GM23338 (cell line): ENCODE measurements at regions not wholly inside any gene's neighbourhood (a gene's known extent, or its start where the extent isn't known, plus 50 kb on each side); places are given as distances from the start of the nearest gene placed in this dataset.

Experiments used
- ATAC-seq: fragments of 200-7000 bp; cut with Tn5 transposase; 3 replicates; pipeline ENCODE4 v1.9.1; 2020
- DNase-seq: peaks from one replicate; pipeline ENCODE4 v3.0.0-alpha.2; 2015; ENCODE audit warnings: low spot score
- H2AFZ ChIP-seq: fragments of 200-600 bp; sonication (generic); 2 replicates; pipeline ENCODE4 v1.8.0; 2016; ENCODE audit warnings: antibody characterized with exemption, mild to moderate bottlenecking, moderate library complexity
- H3F3A ChIP-seq: fragments of 200-600 bp; sonication (generic); replicated peaks from 2 replicates; pipeline ENCODE4 v1.8.0; 2017; ENCODE audit warnings: antibody characterized with exemption, mixed run types, low read depth
- H3K27ac ChIP-seq: fragments of 200-600 bp; sonication (generic); 2 replicates; pipeline ENCODE4 v1.6.1; 2016; ENCODE audit warnings: low read depth
- H3K27me3 ChIP-seq: fragments of 200-600 bp; sonication (generic); 2 replicates; pipeline ENCODE4 v1.8.0; 2016; ENCODE audit warnings: mild to moderate bottlenecking, mixed run types, moderate library complexity; ENCODE audit not compliant: insufficient read depth
- H3K36me3 ChIP-seq: fragments of 200-600 bp; sonication (generic); 2 replicates; pipeline ENCODE4 v1.8.0; 2016; ENCODE audit warnings: mild to moderate bottlenecking; ENCODE audit not compliant: insufficient read depth
- H3K4me1 ChIP-seq: fragments of 200-600 bp; sonication (generic); 2 replicates; pipeline ENCODE4 v1.8.0; 2016; ENCODE audit warnings: mild to moderate bottlenecking, moderate library complexity; ENCODE audit not compliant: insufficient read depth
- H3K4me2 ChIP-seq: fragments of 200-600 bp; sonication (generic); 2 replicates; pipeline ENCODE4 v1.7.1; 2017; ENCODE audit warnings: mixed run types
- H3K4me3 ChIP-seq: fragments of 200-600 bp; sonication (generic); 2 replicates; pipeline ENCODE4 v1.6.1; 2016; ENCODE audit warnings: mixed run types
- H3K79me2 ChIP-seq: fragments of 200-600 bp; sonication (generic); replicated peaks from 2 replicates; pipeline ENCODE4 v1.8.0; 2017; ENCODE audit warnings: mild to moderate bottlenecking; ENCODE audit not compliant: insufficient read depth
- H3K9me2 ChIP-seq: fragments of 200-600 bp; sonication (generic); 2 replicates; pipeline ENCODE4 v1.8.0; 2017; ENCODE audit not compliant: insufficient read depth
- H4K20me1 ChIP-seq: fragments of 200-600 bp; sonication (generic); replicated peaks from 2 replicates; pipeline ENCODE4 v1.8.0; 2017; ENCODE audit warnings: mild to moderate bottlenecking; ENCODE audit not compliant: insufficient read depth
- H3K27ac Mint-ChIP-seq: 2 replicates; pipeline ENCODE4 v1.8.0; 2020; ENCODE audit warnings: inconsistent platforms, mild to moderate bottlenecking, moderate library complexity, mixed read lengths
- H3K27me3 Mint-ChIP-seq: 3 replicates; pipeline ENCODE4 v1.8.0; 2022; ENCODE audit warnings: low read depth, mild to moderate bottlenecking, moderate library complexity, mixed read lengths, inconsistent platforms; ENCODE audit not compliant: insufficient read depth, poor library complexity
- H3K36me3 Mint-ChIP-seq: 3 replicates; pipeline ENCODE4 v1.8.0; 2021; ENCODE audit warnings: low read depth, mild to moderate bottlenecking, inconsistent platforms, moderate library complexity, mixed read lengths
- H3K4me1 Mint-ChIP-seq: 3 replicates; pipeline ENCODE4 v1.8.0; 2020; ENCODE audit warnings: mild to moderate bottlenecking, inconsistent platforms, mixed read lengths
- H3K4me3 Mint-ChIP-seq: 3 replicates; pipeline ENCODE4 v1.8.0; 2021; ENCODE audit warnings: moderate library complexity, mild to moderate bottlenecking, inconsistent platforms, mixed read lengths
- H3K9me3 Mint-ChIP-seq: 3 replicates; pipeline ENCODE4 v1.8.0; 2020; ENCODE audit warnings: moderate library complexity, mild to moderate bottlenecking, inconsistent platforms, mixed read lengths
- CREB1 ChIP-seq: fragments of 250-450 bp; sonication (Bioruptor Pico); IDR thresholded peaks from 2 replicates; pipeline ENCODE4 v1.5.0; 2020; ENCODE audit warnings: low read depth, mild to moderate bottlenecking, moderate library complexity
- EZH2 ChIP-seq: fragments of 200-600 bp; sonication (generic); IDR thresholded peaks from one replicate; pipeline ENCODE4 v1.8.0; 2017; ENCODE audit warnings: antibody characterized with exemption, mild to moderate bottlenecking, low read depth; ENCODE audit not compliant: unreplicated experiment
- EZH2phosphoT487 ChIP-seq: fragments of 200-600 bp; sonication (generic); IDR thresholded peaks from one replicate; pipeline ENCODE4 v1.8.1; 2018; ENCODE audit warnings: antibody characterized with exemption; ENCODE audit not compliant: unreplicated experiment
- JUNB ChIP-seq: IDR thresholded peaks from one replicate; pipeline ENCODE4 v1.6.1; 2016; ENCODE audit warnings: antibody characterized with exemption; ENCODE audit not compliant: unreplicated experiment
- NANOG ChIP-seq: IDR thresholded peaks from 2 replicates; pipeline ENCODE4 v1.6.1; 2016; ENCODE audit warnings: antibody characterized with exemption, borderline replicate concordance
- POLR2AphosphoS5 ChIP-seq: IDR thresholded peaks from 2 replicates; pipeline ENCODE4 v1.6.1; 2016; ENCODE audit warnings: antibody characterized with exemption, low read depth
- ZNF114 ChIP-seq: fragments of 250-450 bp; sonication (Bioruptor Pico); IDR thresholded peaks from 2 replicates; pipeline ENCODE4 v1.5.0; 2020; ENCODE audit warnings: mild to moderate bottlenecking, moderate library complexity
- ZNF331 ChIP-seq: fragments of 250-450 bp; sonication (Bioruptor Pico); IDR thresholded peaks from 2 replicates; pipeline ENCODE4 v1.5.0; 2020; ENCODE audit warnings: low read depth, mild to moderate bottlenecking, moderate library complexity
- TF ChIP-seq, protein P1 (sequence below), 2 experiments: fragments of 200-600 bp in 1 of 2; sonication (generic) in 1 of 2; conservative IDR thresholded peaks; 2 replicates each; pipeline versions ENCODE4 v1.5.1 to v1.6.1; 2016 to 2017; ENCODE audit warnings: antibody characterized with exemption in 2 of 2, low read depth in 2 of 2, mild to moderate bottlenecking in 2 of 2, moderate library complexity in 1 of 2
- TF ChIP-seq, protein P2 (sequence below): IDR thresholded peaks from 2 replicates; pipeline ENCODE4 v1.6.1; 2016; ENCODE audit warnings: antibody characterized with exemption
- TF ChIP-seq, protein P3 (sequence below): fragments of 250-450 bp; sonication (Bioruptor Pico); IDR thresholded peaks from 2 replicates; pipeline ENCODE4 v1.5.0; 2020; ENCODE audit warnings: mild to moderate bottlenecking, moderate library complexity
- TF ChIP-seq, protein P4 (sequence below): IDR thresholded peaks from one replicate; pipeline ENCODE4 v1.6.1; 2018; ENCODE audit warnings: antibody characterized with exemption; ENCODE audit not compliant: unreplicated experiment

DNA sequence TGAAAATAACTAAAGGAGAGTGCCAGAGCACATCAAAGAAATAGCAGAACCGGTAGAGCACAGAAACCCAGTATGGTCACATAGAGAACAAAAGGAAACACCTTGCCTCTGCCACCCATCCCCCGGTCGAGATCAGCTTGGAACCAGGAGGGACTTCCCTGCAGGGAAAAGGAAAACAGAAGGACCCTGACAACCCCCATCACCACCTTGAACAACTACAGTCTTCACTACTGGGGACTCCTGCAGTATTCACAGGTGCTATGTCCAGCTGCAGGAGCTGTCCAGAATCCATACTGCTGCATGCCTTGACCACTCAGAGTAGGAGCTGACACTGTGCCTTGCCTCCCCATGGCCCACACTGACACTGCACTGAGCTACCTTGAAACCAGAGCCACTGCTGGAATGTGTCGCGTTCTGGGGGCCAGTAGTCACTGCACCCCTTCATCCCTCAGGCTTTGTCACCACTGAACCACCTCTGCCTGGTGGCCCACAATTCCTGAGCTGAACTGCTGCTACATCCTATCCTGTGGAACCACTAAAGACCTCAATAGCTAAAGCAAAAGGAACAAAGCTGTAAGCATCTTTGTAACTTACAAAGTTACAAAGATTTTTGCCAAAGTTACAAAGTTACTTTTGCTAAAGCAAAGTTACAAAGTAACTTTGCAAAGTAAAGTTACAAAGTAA, 66.8 kb downstream of the TRIL start:
- no peaks in the 10 kb centered on the region for H3K79me2 ChIP-seq
- Mint-ChIP-seq H3K4me3 (peak overlapping the region; percentile 45), H3K36me3 (peaks cover 5% of the 10 kb centered on the region; the same call in 2 of the 3 replicates), H3K27me3 (peaks cover 3% of the 10 kb centered on the region), H3K9me3 (no peaks in the 10 kb centered on the region; the same call in 1 of the 3 replicates), H3K4me1 (peaks cover 31% of the 10 kb centered on the region), H3K27ac (peak overlapping the region; percentile 93)
- no peaks in the 10 kb centered on the region for H3F3A ChIP-seq
- DNase-seq = peak; percentile 86
- peak overlapping the region; percentile 63 for H3K4me2 ChIP-seq
- H3K9me2 ChIP-seq = no peaks in the 10 kb centered on the region; the same call in 1 of the 2 replicates
- peak overlapping the region; percentile 96 for H3K27ac ChIP-seq
- H3K4me3 ChIP-seq = peak overlapping the region; percentile 29
- no peaks in the 10 kb centered on the region for H4K20me1 ChIP-seq
- ATAC-seq = peak; percentile 74
- peak overlapping the region; percentile 34; the same call in 1 of the 2 replicates for H2AFZ ChIP-seq
- H3K36me3 ChIP-seq = no peaks in the 10 kb centered on the region
- TF ChIP-seq, protein P1, sequence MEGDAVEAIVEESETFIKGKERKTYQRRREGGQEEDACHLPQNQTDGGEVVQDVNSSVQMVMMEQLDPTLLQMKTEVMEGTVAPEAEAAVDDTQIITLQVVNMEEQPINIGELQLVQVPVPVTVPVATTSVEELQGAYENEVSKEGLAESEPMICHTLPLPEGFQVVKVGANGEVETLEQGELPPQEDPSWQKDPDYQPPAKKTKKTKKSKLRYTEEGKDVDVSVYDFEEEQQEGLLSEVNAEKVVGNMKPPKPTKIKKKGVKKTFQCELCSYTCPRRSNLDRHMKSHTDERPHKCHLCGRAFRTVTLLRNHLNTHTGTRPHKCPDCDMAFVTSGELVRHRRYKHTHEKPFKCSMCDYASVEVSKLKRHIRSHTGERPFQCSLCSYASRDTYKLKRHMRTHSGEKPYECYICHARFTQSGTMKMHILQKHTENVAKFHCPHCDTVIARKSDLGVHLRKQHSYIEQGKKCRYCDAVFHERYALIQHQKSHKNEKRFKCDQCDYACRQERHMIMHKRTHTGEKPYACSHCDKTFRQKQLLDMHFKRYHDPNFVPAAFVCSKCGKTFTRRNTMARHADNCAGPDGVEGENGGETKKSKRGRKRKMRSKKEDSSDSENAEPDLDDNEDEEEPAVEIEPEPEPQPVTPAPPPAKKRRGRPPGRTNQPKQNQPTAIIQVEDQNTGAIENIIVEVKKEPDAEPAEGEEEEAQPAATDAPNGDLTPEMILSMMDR (conservative IDR thresholded peaks at IDR 0.05; ENCODE audit: low read depth in 2 of 2) = no peak
- TF ChIP-seq, protein P2, sequence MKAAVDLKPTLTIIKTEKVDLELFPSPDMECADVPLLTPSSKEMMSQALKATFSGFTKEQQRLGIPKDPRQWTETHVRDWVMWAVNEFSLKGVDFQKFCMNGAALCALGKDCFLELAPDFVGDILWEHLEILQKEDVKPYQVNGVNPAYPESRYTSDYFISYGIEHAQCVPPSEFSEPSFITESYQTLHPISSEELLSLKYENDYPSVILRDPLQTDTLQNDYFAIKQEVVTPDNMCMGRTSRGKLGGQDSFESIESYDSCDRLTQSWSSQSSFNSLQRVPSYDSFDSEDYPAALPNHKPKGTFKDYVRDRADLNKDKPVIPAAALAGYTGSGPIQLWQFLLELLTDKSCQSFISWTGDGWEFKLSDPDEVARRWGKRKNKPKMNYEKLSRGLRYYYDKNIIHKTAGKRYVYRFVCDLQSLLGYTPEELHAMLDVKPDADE = 0 out of 2 replicates have a peak, but pooled peaks have one; percentile 22
- TF ChIP-seq POLR2AphosphoS5 (0 out of 2 replicates have a peak, but pooled peaks have one; percentile 9), ZNF331 (no peak), JUNB (no peak), EZH2 (no peak), EZH2phosphoT487 (no peak), ZNF114 (CRISPR knock-in tag) (0 out of 2 replicates have a peak, but pooled peaks have one; percentile 22), NANOG (peak; percentile 32; the same call in 1 of the 2 replicates), CREB1 (CRISPR knock-in tag) (0 out of 2 replicates have a peak, but pooled peaks have one; percentile 29)
- TF ChIP-seq, protein P3, sequence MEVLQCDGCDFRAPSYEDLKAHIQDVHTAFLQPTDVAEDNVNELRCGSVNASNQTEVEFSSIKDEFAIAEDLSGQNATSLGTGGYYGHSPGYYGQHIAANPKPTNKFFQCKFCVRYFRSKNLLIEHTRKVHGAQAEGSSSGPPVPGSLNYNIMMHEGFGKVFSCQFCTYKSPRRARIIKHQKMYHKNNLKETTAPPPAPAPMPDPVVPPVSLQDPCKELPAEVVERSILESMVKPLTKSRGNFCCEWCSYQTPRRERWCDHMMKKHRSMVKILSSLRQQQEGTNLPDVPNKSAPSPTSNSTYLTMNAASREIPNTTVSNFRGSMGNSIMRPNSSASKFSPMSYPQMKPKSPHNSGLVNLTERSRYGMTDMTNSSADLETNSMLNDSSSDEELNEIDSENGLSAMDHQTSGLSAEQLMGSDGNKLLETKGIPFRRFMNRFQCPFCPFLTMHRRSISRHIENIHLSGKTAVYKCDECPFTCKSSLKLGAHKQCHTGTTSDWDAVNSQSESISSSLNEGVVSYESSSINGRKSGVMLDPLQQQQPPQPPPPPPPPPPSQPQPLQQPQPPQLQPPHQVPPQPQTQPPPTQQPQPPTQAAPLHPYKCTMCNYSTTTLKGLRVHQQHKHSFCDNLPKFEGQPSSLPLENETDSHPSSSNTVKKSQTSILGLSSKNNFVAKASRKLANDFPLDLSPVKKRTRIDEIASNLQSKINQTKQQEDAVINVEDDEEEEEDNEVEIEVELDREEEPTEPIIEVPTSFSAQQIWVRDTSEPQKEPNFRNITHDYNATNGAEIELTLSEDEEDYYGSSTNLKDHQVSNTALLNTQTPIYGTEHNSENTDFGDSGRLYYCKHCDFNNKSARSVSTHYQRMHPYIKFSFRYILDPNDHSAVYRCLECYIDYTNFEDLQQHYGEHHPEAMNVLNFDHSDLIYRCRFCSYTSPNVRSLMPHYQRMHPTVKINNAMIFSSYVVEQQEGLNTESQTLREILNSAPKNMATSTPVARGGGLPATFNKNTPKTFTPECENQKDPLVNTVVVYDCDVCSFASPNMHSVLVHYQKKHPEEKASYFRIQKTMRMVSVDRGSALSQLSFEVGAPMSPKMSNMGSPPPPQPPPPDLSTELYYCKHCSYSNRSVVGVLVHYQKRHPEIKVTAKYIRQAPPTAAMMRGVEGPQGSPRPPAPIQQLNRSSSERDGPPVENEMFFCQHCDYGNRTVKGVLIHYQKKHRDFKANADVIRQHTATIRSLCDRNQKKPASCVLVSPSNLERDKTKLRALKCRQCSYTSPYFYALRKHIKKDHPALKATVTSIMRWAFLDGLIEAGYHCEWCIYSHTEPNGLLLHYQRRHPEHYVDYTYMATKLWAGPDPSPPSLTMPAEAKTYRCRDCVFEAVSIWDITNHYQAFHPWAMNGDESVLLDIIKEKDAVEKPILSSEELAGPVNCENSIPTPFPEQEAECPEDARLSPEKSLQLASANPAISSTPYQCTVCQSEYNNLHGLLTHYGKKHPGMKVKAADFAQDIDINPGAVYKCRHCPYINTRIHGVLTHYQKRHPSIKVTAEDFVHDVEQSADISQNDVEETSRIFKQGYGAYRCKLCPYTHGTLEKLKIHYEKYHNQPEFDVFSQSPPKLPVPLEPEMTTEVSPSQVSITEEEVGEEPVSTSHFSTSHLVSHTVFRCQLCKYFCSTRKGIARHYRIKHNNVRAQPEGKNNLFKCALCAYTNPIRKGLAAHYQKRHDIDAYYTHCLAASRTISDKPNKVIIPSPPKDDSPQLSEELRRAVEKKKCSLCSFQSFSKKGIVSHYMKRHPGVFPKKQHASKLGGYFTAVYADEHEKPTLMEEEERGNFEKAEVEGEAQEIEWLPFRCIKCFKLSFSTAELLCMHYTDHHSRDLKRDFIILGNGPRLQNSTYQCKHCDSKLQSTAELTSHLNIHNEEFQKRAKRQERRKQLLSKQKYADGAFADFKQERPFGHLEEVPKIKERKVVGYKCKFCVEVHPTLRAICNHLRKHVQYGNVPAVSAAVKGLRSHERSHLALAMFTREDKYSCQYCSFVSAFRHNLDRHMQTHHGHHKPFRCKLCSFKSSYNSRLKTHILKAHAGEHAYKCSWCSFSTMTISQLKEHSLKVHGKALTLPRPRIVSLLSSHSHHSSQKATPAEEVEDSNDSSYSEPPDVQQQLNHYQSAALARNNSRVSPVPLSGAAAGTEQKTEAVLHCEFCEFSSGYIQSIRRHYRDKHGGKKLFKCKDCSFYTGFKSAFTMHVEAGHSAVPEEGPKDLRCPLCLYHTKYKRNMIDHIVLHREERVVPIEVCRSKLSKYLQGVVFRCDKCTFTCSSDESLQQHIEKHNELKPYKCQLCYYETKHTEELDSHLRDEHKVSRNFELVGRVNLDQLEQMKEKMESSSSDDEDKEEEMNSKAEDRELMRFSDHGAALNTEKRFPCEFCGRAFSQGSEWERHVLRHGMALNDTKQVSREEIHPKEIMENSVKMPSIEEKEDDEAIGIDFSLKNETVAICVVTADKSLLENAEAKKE = no peak
- TF ChIP-seq, protein P4, sequence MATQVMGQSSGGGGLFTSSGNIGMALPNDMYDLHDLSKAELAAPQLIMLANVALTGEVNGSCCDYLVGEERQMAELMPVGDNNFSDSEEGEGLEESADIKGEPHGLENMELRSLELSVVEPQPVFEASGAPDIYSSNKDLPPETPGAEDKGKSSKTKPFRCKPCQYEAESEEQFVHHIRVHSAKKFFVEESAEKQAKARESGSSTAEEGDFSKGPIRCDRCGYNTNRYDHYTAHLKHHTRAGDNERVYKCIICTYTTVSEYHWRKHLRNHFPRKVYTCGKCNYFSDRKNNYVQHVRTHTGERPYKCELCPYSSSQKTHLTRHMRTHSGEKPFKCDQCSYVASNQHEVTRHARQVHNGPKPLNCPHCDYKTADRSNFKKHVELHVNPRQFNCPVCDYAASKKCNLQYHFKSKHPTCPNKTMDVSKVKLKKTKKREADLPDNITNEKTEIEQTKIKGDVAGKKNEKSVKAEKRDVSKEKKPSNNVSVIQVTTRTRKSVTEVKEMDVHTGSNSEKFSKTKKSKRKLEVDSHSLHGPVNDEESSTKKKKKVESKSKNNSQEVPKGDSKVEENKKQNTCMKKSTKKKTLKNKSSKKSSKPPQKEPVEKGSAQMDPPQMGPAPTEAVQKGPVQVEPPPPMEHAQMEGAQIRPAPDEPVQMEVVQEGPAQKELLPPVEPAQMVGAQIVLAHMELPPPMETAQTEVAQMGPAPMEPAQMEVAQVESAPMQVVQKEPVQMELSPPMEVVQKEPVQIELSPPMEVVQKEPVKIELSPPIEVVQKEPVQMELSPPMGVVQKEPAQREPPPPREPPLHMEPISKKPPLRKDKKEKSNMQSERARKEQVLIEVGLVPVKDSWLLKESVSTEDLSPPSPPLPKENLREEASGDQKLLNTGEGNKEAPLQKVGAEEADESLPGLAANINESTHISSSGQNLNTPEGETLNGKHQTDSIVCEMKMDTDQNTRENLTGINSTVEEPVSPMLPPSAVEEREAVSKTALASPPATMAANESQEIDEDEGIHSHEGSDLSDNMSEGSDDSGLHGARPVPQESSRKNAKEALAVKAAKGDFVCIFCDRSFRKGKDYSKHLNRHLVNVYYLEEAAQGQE = peak; percentile 20
- peaks cover 15% of the 10 kb centered on the region; the same call in 1 of the 2 replicates for H3K4me1 ChIP-seq
- no peaks in the 10 kb centered on the region for H3K27me3 ChIP-seq
